Neural progenitor cell (in vitro differentiated cells): ENCODE measurements at regions not wholly inside any gene's neighbourhood (a gene's known extent, or its start where the extent isn't known, plus 50 kb on each side); places are given as distances from the start of the nearest gene placed in this dataset.

Source experiments
- EZH2phosphoT487 ChIP-seq: fragments of 200-600 bp; sonication (generic); IDR thresholded peaks from 2 replicates; pipeline ENCODE4 v1.6.1; 2017; ENCODE audit warnings: antibody characterized with exemption
- TF ChIP-seq, protein P1 (sequence below): fragments of 200-600 bp; sonication (generic); IDR thresholded peaks from 2 replicates; pipeline ENCODE4 v1.5.1; 2017; ENCODE audit warnings: antibody characterized with exemption, mild to moderate bottlenecking

DNA sequence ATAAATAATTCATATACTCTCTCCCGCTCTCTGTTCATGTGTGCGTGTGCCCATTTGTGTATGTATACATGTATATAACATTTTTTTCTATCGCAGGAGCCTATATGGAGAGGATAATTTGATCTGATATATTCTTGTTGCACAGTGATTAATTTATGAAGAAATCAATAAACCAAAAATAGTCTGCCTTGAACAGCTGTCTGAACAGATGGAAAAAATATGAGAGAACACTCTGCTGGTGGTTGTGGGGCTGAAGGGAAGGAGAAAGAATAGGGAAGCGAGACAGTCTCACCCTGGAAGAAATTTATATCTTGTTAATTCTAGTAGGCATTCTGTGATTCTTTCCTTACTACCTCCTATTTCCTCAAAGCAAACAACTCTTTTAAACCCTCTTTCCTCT, 96.6 kb upstream of the B3GAT2 start:
- TF ChIP-seq, protein P1, sequence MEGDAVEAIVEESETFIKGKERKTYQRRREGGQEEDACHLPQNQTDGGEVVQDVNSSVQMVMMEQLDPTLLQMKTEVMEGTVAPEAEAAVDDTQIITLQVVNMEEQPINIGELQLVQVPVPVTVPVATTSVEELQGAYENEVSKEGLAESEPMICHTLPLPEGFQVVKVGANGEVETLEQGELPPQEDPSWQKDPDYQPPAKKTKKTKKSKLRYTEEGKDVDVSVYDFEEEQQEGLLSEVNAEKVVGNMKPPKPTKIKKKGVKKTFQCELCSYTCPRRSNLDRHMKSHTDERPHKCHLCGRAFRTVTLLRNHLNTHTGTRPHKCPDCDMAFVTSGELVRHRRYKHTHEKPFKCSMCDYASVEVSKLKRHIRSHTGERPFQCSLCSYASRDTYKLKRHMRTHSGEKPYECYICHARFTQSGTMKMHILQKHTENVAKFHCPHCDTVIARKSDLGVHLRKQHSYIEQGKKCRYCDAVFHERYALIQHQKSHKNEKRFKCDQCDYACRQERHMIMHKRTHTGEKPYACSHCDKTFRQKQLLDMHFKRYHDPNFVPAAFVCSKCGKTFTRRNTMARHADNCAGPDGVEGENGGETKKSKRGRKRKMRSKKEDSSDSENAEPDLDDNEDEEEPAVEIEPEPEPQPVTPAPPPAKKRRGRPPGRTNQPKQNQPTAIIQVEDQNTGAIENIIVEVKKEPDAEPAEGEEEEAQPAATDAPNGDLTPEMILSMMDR = no peak
- no peak for TF ChIP-seq EZH2phosphoT487
